Activated T-helper 2 cell treated with anti-CD3 and anti-CD28 coated beads, Interferon-gamma antibody, Interleukin-2, Interleukin-4, amounts not matched to agents 10 μg/mL and 5 μg/mL and 100 μg/mL, durations not matched to agents 14 hours and 24 hours and 36 hours (primary cell): ENCODE measurements at regions not wholly inside any gene's neighbourhood (a gene's known extent, or its start where the extent isn't known, plus 50 kb on each side); places are given as distances from the start of the nearest gene placed in this dataset.
"Not testable (repeated sequence)": the region's sequence is repeated elsewhere in the genome, so short reads cannot be mapped to it uniquely, and the experiment has no call there.

Experiments used
- DNase-seq: peaks from one replicate; pipeline ENCODE4 v3.0.0; 2021; ENCODE audit warnings: low spot score
- H3K27ac Mint-ChIP-seq: one replicate; pipeline ENCODE4 v1.8.0; 2021; ENCODE audit warnings: mixed read lengths
- H3K27me3 Mint-ChIP-seq: one replicate; pipeline ENCODE4 v1.8.0; 2021; ENCODE audit warnings: low read depth, mixed read lengths
- H3K36me3 Mint-ChIP-seq: one replicate; pipeline ENCODE4 v1.8.0; 2021; ENCODE audit warnings: low read depth, mixed read lengths
- H3K4me1 Mint-ChIP-seq: one replicate; pipeline ENCODE4 v1.8.0; 2021; ENCODE audit warnings: low read depth, mixed read lengths
- H3K4me3 Mint-ChIP-seq: one replicate; pipeline ENCODE4 v1.8.0; 2021; ENCODE audit warnings: low read depth, mild to moderate bottlenecking, moderate library complexity, mixed read lengths
- H3K9me3 Mint-ChIP-seq: one replicate; pipeline ENCODE4 v1.8.0; 2021; ENCODE audit warnings: mixed read lengths
- intact Hi-C: fragments of 100-400 bp; cut with micrococcal nuclease; formaldehyde crosslinking; loops from one replicate; pipeline ENCODE4 v1.15.1; 2023

- H3K27me3 Mint-ChIP-seq = no peaks in the 10 kb centered on the region
- H3K27ac Mint-ChIP-seq = no peak overlapping the region
- H3K4me1 Mint-ChIP-seq = no peaks in the 10 kb centered on the region
- H3K36me3 Mint-ChIP-seq = no peaks in the 10 kb centered on the region
- H3K9me3 Mint-ChIP-seq = no peaks in the 10 kb centered on the region
- no peak for DNase-seq
- no peak overlapping the region for H3K4me3 Mint-ChIP-seq
- intact Hi-C loops = no loop called here
These were observed 1585.4 kb downstream of the EFNB2 start for GRCh38 chr13:104949840-104950740.

- no peak overlapping the region for H3K4me3 Mint-ChIP-seq
These were observed 1591.3 kb downstream of the EFNB2 start for GRCh38 chr13:104944176-104944575.

GRCh38 chr13:104943331-104943730, 1592.1 kb downstream of the EFNB2 start:
- H3K4me3 Mint-ChIP-seq = no peak overlapping the region
- intact Hi-C loops = no loop called here
- no peak overlapping the region for H3K27ac Mint-ChIP-seq
- H3K27me3 Mint-ChIP-seq = no peaks in the 10 kb centered on the region
- no peaks in the 10 kb centered on the region for H3K36me3 Mint-ChIP-seq
- no peaks in the 10 kb centered on the region for H3K9me3 Mint-ChIP-seq
- no peaks in the 10 kb centered on the region for H3K4me1 Mint-ChIP-seq
- no peak for DNase-seq

More at GRCh38 chr13:104944176-104944575, 1591.3 kb downstream of the EFNB2 start:
- H3K36me3 Mint-ChIP-seq = no peaks in the 10 kb centered on the region
- DNase-seq = no peak
- intact Hi-C loops = no loop called here
- H3K27me3 Mint-ChIP-seq = no peaks in the 10 kb centered on the region
- H3K4me1 Mint-ChIP-seq = no peaks in the 10 kb centered on the region
- no peak overlapping the region for H3K27ac Mint-ChIP-seq
- no peaks in the 10 kb centered on the region for H3K9me3 Mint-ChIP-seq

GRCh38 chr13:104937881-104938280, 1597.6 kb downstream of the EFNB2 start:
- Mint-ChIP-seq H3K4me1 (no peaks in the 10 kb centered on the region), H3K27me3 (no peaks in the 10 kb centered on the region), H3K27ac (no peak overlapping the region), H3K9me3 (no peaks in the 10 kb centered on the region), H3K36me3 (no peaks in the 10 kb centered on the region), H3K4me3 (no peak overlapping the region)
- no peak for DNase-seq
- intact Hi-C loops = no loop called here

- no peak overlapping the region for H3K4me3 Mint-ChIP-seq
- H3K36me3 Mint-ChIP-seq = no peaks in the 10 kb centered on the region
- no peak overlapping the region for H3K27ac Mint-ChIP-seq
- H3K9me3 Mint-ChIP-seq = no peaks in the 10 kb centered on the region
- H3K4me1 Mint-ChIP-seq = no peaks in the 10 kb centered on the region
- H3K27me3 Mint-ChIP-seq = no peaks in the 10 kb centered on the region
- DNase-seq = no peak
- intact Hi-C loops = no loop called here
These were observed 1599.2 kb downstream of the EFNB2 start for GRCh38 chr13:104936304-104936703.

GRCh38 chr13:104920513-104920912, 1614.9 kb downstream of the EFNB2 start:
- H3K9me3 Mint-ChIP-seq, H3K27ac Mint-ChIP-seq, intact Hi-C loops, H3K36me3 Mint-ChIP-seq, DNase-seq, H3K4me3 Mint-ChIP-seq, H3K4me1 Mint-ChIP-seq, H3K27me3 Mint-ChIP-seq: not testable (repeated sequence)

GRCh38 chr13:104920091-104920490, 1615.4 kb downstream of the EFNB2 start:
- Mint-ChIP-seq H3K4me1 (no peaks in the 10 kb centered on the region), H3K36me3 (no peaks in the 10 kb centered on the region), H3K27me3 (no peaks in the 10 kb centered on the region), H3K27ac (no peak overlapping the region), H3K9me3 (peaks cover 9% of the 10 kb centered on the region), H3K4me3 (no peak overlapping the region)
- DNase-seq = no peak
- intact Hi-C loops = no loop called here

GRCh38 chr13:104900191-104900817, 1635.2 kb downstream of the EFNB2 start:
- intact Hi-C loops = no loop called here
- Mint-ChIP-seq H3K27ac (no peak overlapping the region), H3K4me1 (no peaks in the 10 kb centered on the region), H3K9me3 (no peaks in the 10 kb centered on the region), H3K4me3 (no peak overlapping the region), H3K36me3 (no peaks in the 10 kb centered on the region), H3K27me3 (no peaks in the 10 kb centered on the region)
- no peak for DNase-seq

- no peaks in the 10 kb centered on the region for H3K36me3 Mint-ChIP-seq
- no peaks in the 10 kb centered on the region for H3K9me3 Mint-ChIP-seq
- no peak overlapping the region for H3K4me3 Mint-ChIP-seq
- H3K27me3 Mint-ChIP-seq = no peaks in the 10 kb centered on the region
- no peaks in the 10 kb centered on the region for H3K4me1 Mint-ChIP-seq
- no peak for DNase-seq
- intact Hi-C loops = no loop called here
- H3K27ac Mint-ChIP-seq = no peak overlapping the region
These were observed 1637.0 kb downstream of the EFNB2 start for GRCh38 chr13:104898484-104898883.

GRCh38 chr13:104895521-104895920, 1639.9 kb downstream of the EFNB2 start:
- intact Hi-C loops = no loop called here
- Mint-ChIP-seq H3K9me3 (no peaks in the 10 kb centered on the region), H3K4me1 (no peaks in the 10 kb centered on the region), H3K36me3 (no peaks in the 10 kb centered on the region), H3K4me3 (no peak overlapping the region), H3K27me3 (no peaks in the 10 kb centered on the region), H3K27ac (no peak overlapping the region)
- DNase-seq = no peak

GRCh38 chr13:104875038-104875754, 1660.3 kb downstream of the EFNB2 start:
- H3K36me3 Mint-ChIP-seq = no peaks in the 10 kb centered on the region
- H3K4me1 Mint-ChIP-seq = peaks cover 3% of the 10 kb centered on the region
- no peak overlapping the region for H3K27ac Mint-ChIP-seq
- no peak overlapping the region for H3K4me3 Mint-ChIP-seq
- no peaks in the 10 kb centered on the region for H3K27me3 Mint-ChIP-seq
- peaks cover 1% of the 10 kb centered on the region for H3K9me3 Mint-ChIP-seq
- DNase-seq = no peak
- intact Hi-C loops = no loop called here

GRCh38 chr13:104872153-104872552, 1663.3 kb downstream of the EFNB2 start:
- no peak for DNase-seq
- intact Hi-C loops = no loop called here
- H3K4me3 Mint-ChIP-seq = no peak overlapping the region
- H3K4me1 Mint-ChIP-seq = peaks cover 3% of the 10 kb centered on the region
- no peak overlapping the region for H3K27ac Mint-ChIP-seq
- H3K9me3 Mint-ChIP-seq = peaks cover 5% of the 10 kb centered on the region
- H3K27me3 Mint-ChIP-seq = no peaks in the 10 kb centered on the region
- no peaks in the 10 kb centered on the region for H3K36me3 Mint-ChIP-seq

GRCh38 chr13:104871456-104871855, 1664.0 kb downstream of the EFNB2 start:
- peaks cover 3% of the 10 kb centered on the region for H3K4me1 Mint-ChIP-seq
- H3K4me3 Mint-ChIP-seq = no peak overlapping the region
- intact Hi-C loops = no loop called here
- DNase-seq = no peak
- H3K27ac Mint-ChIP-seq = no peak overlapping the region
- no peaks in the 10 kb centered on the region for H3K27me3 Mint-ChIP-seq
- no peaks in the 10 kb centered on the region for H3K36me3 Mint-ChIP-seq
- peaks cover 5% of the 10 kb centered on the region for H3K9me3 Mint-ChIP-seq
